ENCODE measurements at regions not wholly inside any gene's neighbourhood (a gene's known extent, or its start where the extent isn't known, plus 50 kb on each side); places are given as distances from the start of the nearest gene placed in this dataset.

GRCh38 chr2:16871411-16871810 is 205.8 kb upstream of the CYRIA start:
- DNase-seq (ENCODE audit: extremely low spot score, insufficient read length, low read depth) (no peak), FAIRE-seq (no peak)

- DNase-seq (ENCODE audit: extremely low spot score, insufficient read length, low read depth) (no peak), FAIRE-seq (no peak)
Observed at GRCh38 chr2:16870491-16871076, 204.9 kb upstream of the CYRIA start.

- no peak for DNase-seq (ENCODE audit: extremely low spot score, insufficient read length, low read depth)
- no peak for FAIRE-seq
Observed at GRCh38 chr2:16869711-16870110, 204.1 kb upstream of the CYRIA start.

GRCh38 chr2:16862471-16862870 is 196.8 kb upstream of the CYRIA start:
- DNase-seq (ENCODE audit: extremely low spot score, insufficient read length, low read depth) (no peak), FAIRE-seq (no peak)

GRCh38 chr2:16861530-16861929 is 195.9 kb upstream of the CYRIA start:
- DNase-seq (ENCODE audit: extremely low spot score, insufficient read length, low read depth) (no peak), FAIRE-seq (no peak)

GRCh38 chr2:16861111-16861510 is 195.5 kb upstream of the CYRIA start:
- FAIRE-seq: no peak
- DNase-seq (ENCODE audit: extremely low spot score, insufficient read length, low read depth): no peak

- FAIRE-seq (no peak), DNase-seq (ENCODE audit: extremely low spot score, insufficient read length, low read depth) (no peak)
Observed at GRCh38 chr2:16860627-16861026, 195.0 kb upstream of the CYRIA start.

- DNase-seq (ENCODE audit: extremely low spot score, insufficient read length, low read depth) (no peak), FAIRE-seq (no peak)
Observed at GRCh38 chr2:16855183-16855582, 189.5 kb upstream of the CYRIA start.

- DNase-seq (ENCODE audit: extremely low spot score, insufficient read length, low read depth) (no peak), FAIRE-seq (no peak)
Observed at GRCh38 chr2:16853088-16853487, 187.5 kb upstream of the CYRIA start.

- DNase-seq (ENCODE audit: extremely low spot score, insufficient read length, low read depth) (no peak), FAIRE-seq (no peak)
Observed at GRCh38 chr2:16852651-16853050, 187.0 kb upstream of the CYRIA start.

- FAIRE-seq: no peak
- DNase-seq (ENCODE audit: extremely low spot score, insufficient read length, low read depth): no peak
Observed at GRCh38 chr2:16851126-16851525, 185.5 kb upstream of the CYRIA start.

GRCh38 chr2:16840496-16841172 is 175.0 kb upstream of the CYRIA start:
- DNase-seq (ENCODE audit: extremely low spot score, insufficient read length, low read depth): no peak
- no peak for FAIRE-seq

- FAIRE-seq (no peak), DNase-seq (ENCODE audit: extremely low spot score, insufficient read length, low read depth) (no peak)
Observed at GRCh38 chr2:16832910-16833309, 167.3 kb upstream of the CYRIA start.

- FAIRE-seq (no peak), DNase-seq (ENCODE audit: extremely low spot score, insufficient read length, low read depth) (no peak)
Observed at GRCh38 chr2:16828828-16829160, 163.2 kb upstream of the CYRIA start.

- no peak for DNase-seq (ENCODE audit: extremely low spot score, insufficient read length, low read depth)
- no peak for FAIRE-seq
Observed at GRCh38 chr2:16828044-16828827, 162.6 kb upstream of the CYRIA start.

GRCh38 chr2:16824472-16824871 is 158.8 kb upstream of the CYRIA start:
- DNase-seq (ENCODE audit: extremely low spot score, insufficient read length, low read depth) (no peak), FAIRE-seq (no peak)

- FAIRE-seq: no peak
- no peak for DNase-seq (ENCODE audit: extremely low spot score, insufficient read length, low read depth)
Observed at GRCh38 chr2:16821692-16822091, 156.1 kb upstream of the CYRIA start.

GRCh38 chr2:16818203-16818556 is 152.5 kb upstream of the CYRIA start:
- no peak for FAIRE-seq

GRCh38 chr2:16817305-16818202 is 151.9 kb upstream of the CYRIA start:
- DNase-seq (ENCODE audit: extremely low spot score, insufficient read length, low read depth): no peak
- no peak for FAIRE-seq

More at GRCh38 chr2:16818203-16818556, 152.5 kb upstream of the CYRIA start:
- DNase-seq (ENCODE audit: extremely low spot score, insufficient read length, low read depth): no peak

GRCh38 chr2:16816522-16816921 is 150.9 kb upstream of the CYRIA start:
- DNase-seq (ENCODE audit: extremely low spot score, insufficient read length, low read depth) (no peak), FAIRE-seq (no peak)

- no peak for DNase-seq (ENCODE audit: extremely low spot score, insufficient read length, low read depth)
- FAIRE-seq: no peak
Observed at GRCh38 chr2:16816016-16816415, 150.4 kb upstream of the CYRIA start.
